SK-N-SH (cell line): ENCODE measurements at regions not wholly inside any gene's neighbourhood (a gene's known extent, or its start where the extent isn't known, plus 50 kb on each side); places are given as distances from the start of the nearest gene placed in this dataset.
A peak's percentile ranks its signal among the peaks of the same experiment; 100 is the strongest.

Experiments
- CTCF ChIA-PET: fragments of 300-600, 350-600 bp; formaldehyde crosslinking; extraction: SDS; loops from one replicate; lab custom pipeline; 2021; lab: Yijun Ruan, JAX
- POLR2A ChIA-PET: fragments of 350-600 bp; sonication (Branson Sonifier 250); formaldehyde crosslinking; extraction: SDS; loops from one replicate; lab custom pipeline; 2020; ENCODE audit warnings: antibody characterized with exemption, inconsistent platforms; lab: Yijun Ruan, JAX
- DNase-seq: peaks from one replicate; pipeline ENCODE4 v3.0.0; 2012
- H2AFZ ChIP-seq: fragments of 200-600 bp; sonication (generic); 2 replicates; pipeline ENCODE4 v1.8.1; 2016; ENCODE audit warnings: antibody characterized with exemption, mild to moderate bottlenecking, low read depth
- H3F3A ChIP-seq: fragments of 200-600 bp; sonication (generic); replicated peaks from 2 replicates; pipeline ENCODE3; 2016; ENCODE audit warnings: antibody characterized with exemption, mild to moderate bottlenecking; ENCODE audit not compliant: insufficient read depth
- H3K27ac ChIP-seq, 2 experiments: fragments of 200-500 bp in 1 of 2; fragments of 200-600 bp in 1 of 2; sonication (Bioruptor generic) in 1 of 2; sonication (generic), shearing (Covaris generic) in 1 of 2; 2 replicates each; pipeline versions ENCODE4 v1.5.1 to v1.6.1; 2014 to 2016; ENCODE audit warnings: low read depth in 2 of 2, inconsistent platforms in 1 of 2, low read length in 1 of 2, mild to moderate bottlenecking in 1 of 2, mixed read lengths in 1 of 2
- H3K27me3 ChIP-seq: fragments of 200-600 bp; sonication (generic), shearing (Covaris generic); 2 replicates; pipeline ENCODE4 v1.6.1; 2016; ENCODE audit warnings: mixed run types; ENCODE audit not compliant: insufficient read depth
- H3K36me3 ChIP-seq, 2 experiments: fragments of 200-500 bp in 1 of 2; fragments of 200-600 bp in 1 of 2; sonication (Bioruptor generic) in 1 of 2; sonication (generic) in 1 of 2; replicated peaks in 1 of 2; 2 replicates each; pipeline versions ENCODE3 to v1.5.1; 2014 to 2016; ENCODE audit warnings: low read length in 1 of 2, mild to moderate bottlenecking in 1 of 2; ENCODE audit not compliant: insufficient read depth in 2 of 2, control insufficient read depth in 1 of 2
- H3K4me1 ChIP-seq, 2 experiments: fragments of 200-500 bp in 1 of 2; fragments of 200-600 bp in 1 of 2; sonication (Bioruptor generic) in 1 of 2; sonication (generic), shearing (Covaris generic) in 1 of 2; 2 replicates each; pipeline versions ENCODE4 v1.5.1 to v1.6.1; 2014 to 2016; ENCODE audit warnings: low read depth in 1 of 2, low read length in 1 of 2, mixed run types in 1 of 2; ENCODE audit not compliant: insufficient read depth in 2 of 2, control insufficient read depth in 1 of 2
- H3K4me2 ChIP-seq: fragments of 200-600 bp; sonication (generic), shearing (Covaris generic); 2 replicates; pipeline ENCODE4 v1.6.1; 2017; ENCODE audit warnings: mixed run types
- H3K4me3 ChIP-seq, 2 experiments: fragments of 200-500 bp in 1 of 2; fragments of 200-600 bp in 1 of 2; sonication (Bioruptor generic) in 1 of 2; sonication (generic), shearing (Covaris generic) in 1 of 2; 2 replicates each; pipeline versions ENCODE4 v1.5.1 to v1.8.1; 2014 to 2016; ENCODE audit warnings: low read depth in 2 of 2, inconsistent platforms in 1 of 2, low read length in 1 of 2, mild to moderate bottlenecking in 1 of 2, mixed read lengths in 1 of 2, moderate library complexity in 1 of 2
- H3K79me2 ChIP-seq: fragments of 200-600 bp; sonication (generic); 2 replicates; pipeline ENCODE4 v1.8.1; 2017; ENCODE audit warnings: mild to moderate bottlenecking; ENCODE audit not compliant: insufficient read depth
- H3K9ac ChIP-seq: fragments of 200-600 bp; sonication (generic); 2 replicates; pipeline ENCODE4 v1.6.1; 2017; ENCODE audit warnings: mixed run types
- H3K9me2 ChIP-seq: fragments of 200-600 bp; sonication (generic); 2 replicates; pipeline ENCODE4 v1.6.1; 2017; ENCODE audit warnings: mixed run types
- H3K9me3 ChIP-seq: fragments of 200-600 bp; sonication (generic); 2 replicates; pipeline ENCODE4 v1.6.1; 2017; ENCODE audit warnings: mixed run types, mild to moderate bottlenecking, moderate library complexity
- H4K20me1 ChIP-seq: fragments of 200-600 bp; sonication (generic); 2 replicates; pipeline ENCODE4 v1.6.1; 2017; ENCODE audit warnings: mild to moderate bottlenecking, mixed run types; ENCODE audit not compliant: insufficient read depth
- ELF1 ChIP-seq: IDR thresholded peaks from 2 replicates; pipeline ENCODE4 v1.4.0; 2012
- EP300 ChIP-seq, 2 experiments: IDR thresholded peaks; 2 replicates each; pipeline versions ENCODE4 v1.4.0 to v1.6.1; 2012; ENCODE audit warnings: borderline replicate concordance in 1 of 2, low read depth in 1 of 2, low read length in 1 of 2
- EZH2phosphoT487 ChIP-seq: fragments of 200-600 bp; sonication (generic); IDR thresholded peaks from 2 replicates; pipeline ENCODE4 v1.6.1; 2017; ENCODE audit warnings: low read depth, mixed run types, mild to moderate bottlenecking, antibody characterized with exemption, moderate library complexity, borderline replicate concordance
- FOSL2 ChIP-seq: IDR thresholded peaks from 2 replicates; pipeline ENCODE4 v1.4.0; 2012; ENCODE audit warnings: low read depth, mild to moderate bottlenecking, moderate library complexity, borderline replicate concordance
- FOXJ3 ChIP-seq: sonication (generic); formaldehyde crosslinking; IDR thresholded peaks from 2 replicates; pipeline ENCODE4 v1.5.1; 2020; ENCODE audit warnings: mild to moderate bottlenecking, missing genetic modification reagents
- FOXM1 ChIP-seq: IDR thresholded peaks from 2 replicates; pipeline ENCODE4 v1.4.0; 2012; ENCODE audit warnings: low read depth, mild to moderate bottlenecking
- GABPA ChIP-seq: IDR thresholded peaks from 2 replicates; pipeline ENCODE4 v1.4.0; 2012; ENCODE audit warnings: low read depth, mild to moderate bottlenecking
- GATA2 ChIP-seq: sonication (generic); formaldehyde crosslinking; IDR thresholded peaks from 2 replicates; pipeline ENCODE4 v1.5.0; 2020; ENCODE audit warnings: mild to moderate bottlenecking, missing genetic modification reagents
- MEF2A ChIP-seq: IDR thresholded peaks from 2 replicates; pipeline ENCODE4 v1.4.0; 2012; ENCODE audit warnings: low read depth, borderline replicate concordance
- POLR2AphosphoS5 ChIP-seq: IDR thresholded peaks from 2 replicates; pipeline ENCODE4 v1.6.1; 2012; ENCODE audit warnings: low read depth, low read length
- RAD21 ChIP-seq: IDR thresholded peaks from 2 replicates; pipeline ENCODE4 v1.6.1; 2012; ENCODE audit warnings: mild to moderate bottlenecking, low read length
- RXRA ChIP-seq: IDR thresholded peaks from 2 replicates; pipeline ENCODE4 v1.4.0; 2012; ENCODE audit warnings: low read depth, mild to moderate bottlenecking, borderline replicate concordance
- SMC3 ChIP-seq: IDR thresholded peaks from 2 replicates; pipeline ENCODE4 v1.6.1; 2012; ENCODE audit warnings: low read depth, low read length, improper control_type of control experiment
- TAF1 ChIP-seq: IDR thresholded peaks from 2 replicates; pipeline ENCODE4 v1.6.1; 2012; ENCODE audit warnings: low read depth, mild to moderate bottlenecking, low read length, moderate library complexity, borderline replicate concordance
- TCF12 ChIP-seq: IDR thresholded peaks from 2 replicates; pipeline ENCODE4 v1.4.0; 2012
- TEAD4 ChIP-seq: IDR thresholded peaks from 2 replicates; pipeline ENCODE4 v1.4.0; 2012; ENCODE audit warnings: mild to moderate bottlenecking, borderline replicate concordance; ENCODE audit not compliant: insufficient read depth
- WGBS: methylation state at CpG from one replicate; pipeline ENCODE4 v1.1.6; 2017; ENCODE audit warnings: low lambda C conversion rate; 5-methylcytosine and 5-hydroxymethylcytosine counted together
- TF ChIP-seq, protein P1 (sequence below): fragments of 150-350 bp; IDR thresholded peaks from 2 replicates; pipeline ENCODE4 v1.6.1; 2016; ENCODE audit warnings: mild to moderate bottlenecking, low read depth, low read length
- TF ChIP-seq, protein P2 (sequence below): fragments of 200-600 bp; sonication (generic); IDR thresholded peaks from 2 replicates; pipeline ENCODE4 v1.6.1; 2017; ENCODE audit warnings: antibody characterized with exemption, mild to moderate bottlenecking, moderate library complexity
- TF ChIP-seq, protein P3 (sequence below): IDR thresholded peaks from 2 replicates; pipeline ENCODE4 v1.6.1; 2012; ENCODE audit warnings: mild to moderate bottlenecking, low read depth, low read length, moderate library complexity

DNA sequence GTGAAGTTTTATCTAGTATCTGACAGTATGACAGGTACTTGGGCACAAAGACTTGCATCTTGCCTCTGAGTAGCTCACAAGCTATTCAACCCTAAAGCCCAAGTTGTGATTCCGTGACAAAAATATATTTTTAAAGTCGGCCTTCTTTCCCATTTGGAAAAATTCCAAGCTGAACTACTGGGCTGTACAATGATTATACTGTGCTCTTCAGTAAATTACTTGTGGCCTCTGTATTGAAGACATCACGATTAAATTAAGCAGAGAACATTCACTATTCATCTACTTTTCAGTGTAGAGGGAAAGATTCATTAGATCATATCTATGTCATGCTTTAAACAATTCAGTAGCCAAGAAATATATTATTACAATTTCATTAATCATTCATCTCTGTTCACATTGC, 282.2 kb downstream of the CDH2 start:
- no peak overlapping the region for H3K27ac ChIP-seq
- H3K9ac ChIP-seq = no peak overlapping the region
- ChIA-PET POLR2A (no interaction called here), CTCF (no interaction called here)
- H3K4me3 ChIP-seq = no peak overlapping the region
- H3K4me2 ChIP-seq = no peak overlapping the region
- no peaks in the 10 kb centered on the region for H3F3A ChIP-seq
- no peaks in the 10 kb centered on the region for H3K27me3 ChIP-seq
- H3K9me3 ChIP-seq = no peaks in the 10 kb centered on the region
- TF ChIP-seq MEF2A (no peak), FOXM1 (no peak), FOSL2 (no peak), ELF1 (no peak), POLR2AphosphoS5 (no peak), FOXJ3 (CRISPR knock-in tag) (no peak), GABPA (no peak)
- TF ChIP-seq, protein P1, sequence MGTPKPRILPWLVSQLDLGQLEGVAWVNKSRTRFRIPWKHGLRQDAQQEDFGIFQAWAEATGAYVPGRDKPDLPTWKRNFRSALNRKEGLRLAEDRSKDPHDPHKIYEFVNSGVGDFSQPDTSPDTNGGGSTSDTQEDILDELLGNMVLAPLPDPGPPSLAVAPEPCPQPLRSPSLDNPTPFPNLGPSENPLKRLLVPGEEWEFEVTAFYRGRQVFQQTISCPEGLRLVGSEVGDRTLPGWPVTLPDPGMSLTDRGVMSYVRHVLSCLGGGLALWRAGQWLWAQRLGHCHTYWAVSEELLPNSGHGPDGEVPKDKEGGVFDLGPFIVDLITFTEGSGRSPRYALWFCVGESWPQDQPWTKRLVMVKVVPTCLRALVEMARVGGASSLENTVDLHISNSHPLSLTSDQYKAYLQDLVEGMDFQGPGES = no peak
- H3K9me2 ChIP-seq = no peaks in the 10 kb centered on the region; the same call in 1 of the 2 replicates
- H2AFZ ChIP-seq = no peak overlapping the region
- no peaks in the 10 kb centered on the region for H3K4me1 ChIP-seq
- no peaks in the 10 kb centered on the region for H4K20me1 ChIP-seq
- WGBS = 52% methylated on average over 3 of the region's 3 CpGs
- no peaks in the 10 kb centered on the region for H3K79me2 ChIP-seq
- no peaks in the 10 kb centered on the region for H3K36me3 ChIP-seq
- DNase-seq = no peak

DNA sequence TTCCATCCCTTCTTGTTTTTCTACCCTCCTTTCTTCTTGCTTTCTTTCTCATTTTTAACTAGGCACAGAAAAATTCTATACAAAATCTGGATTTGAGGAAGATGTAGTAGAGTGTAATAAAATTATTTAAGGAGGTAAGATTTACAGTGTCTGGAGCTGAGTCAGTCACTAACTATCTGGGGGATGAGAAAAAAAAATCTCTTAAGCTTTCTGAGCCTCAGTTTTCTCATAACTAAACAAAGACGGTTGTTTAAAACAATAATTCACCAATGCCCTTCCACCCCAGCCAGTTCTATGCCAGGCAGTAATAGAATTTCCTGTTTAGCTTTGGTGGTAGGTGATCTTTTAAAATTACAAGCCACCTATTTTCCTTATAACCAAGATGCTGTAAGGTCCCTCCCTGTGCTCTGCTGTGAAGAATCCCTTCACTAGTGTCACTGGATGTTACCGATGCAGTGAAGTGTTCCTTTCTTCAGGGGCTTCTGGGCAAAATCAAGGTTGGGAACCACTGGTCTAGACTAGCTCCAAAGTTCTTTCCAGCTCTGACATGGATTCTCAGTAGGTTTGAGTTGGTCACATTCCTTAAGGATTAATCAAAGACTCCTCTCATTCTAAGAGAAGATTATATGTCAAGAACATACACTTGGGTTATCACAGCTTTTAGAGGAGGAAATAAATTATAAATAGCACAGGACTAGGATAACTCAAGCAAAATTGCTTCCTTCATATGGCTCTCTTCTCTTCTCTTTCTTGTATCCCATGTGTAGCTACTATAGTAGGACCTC, 289.0 kb downstream of the CDH2 start:
- Histone ChIP-seq H2AFZ (peak overlapping the region; percentile 43; the same call in 1 of the 2 replicates), H3K27me3 (no peaks in the 10 kb centered on the region)
- TF ChIP-seq RAD21 = no peak
- no peak for TF ChIP-seq EP300 (IDR thresholded peaks at IDR 0.05; ENCODE audit: borderline replicate concordance in 1 of 2, low read depth in 1 of 2, low read length in 1 of 2)
- no peak for TF ChIP-seq FOXJ3 (CRISPR knock-in tag)
- TF ChIP-seq, protein P2, sequence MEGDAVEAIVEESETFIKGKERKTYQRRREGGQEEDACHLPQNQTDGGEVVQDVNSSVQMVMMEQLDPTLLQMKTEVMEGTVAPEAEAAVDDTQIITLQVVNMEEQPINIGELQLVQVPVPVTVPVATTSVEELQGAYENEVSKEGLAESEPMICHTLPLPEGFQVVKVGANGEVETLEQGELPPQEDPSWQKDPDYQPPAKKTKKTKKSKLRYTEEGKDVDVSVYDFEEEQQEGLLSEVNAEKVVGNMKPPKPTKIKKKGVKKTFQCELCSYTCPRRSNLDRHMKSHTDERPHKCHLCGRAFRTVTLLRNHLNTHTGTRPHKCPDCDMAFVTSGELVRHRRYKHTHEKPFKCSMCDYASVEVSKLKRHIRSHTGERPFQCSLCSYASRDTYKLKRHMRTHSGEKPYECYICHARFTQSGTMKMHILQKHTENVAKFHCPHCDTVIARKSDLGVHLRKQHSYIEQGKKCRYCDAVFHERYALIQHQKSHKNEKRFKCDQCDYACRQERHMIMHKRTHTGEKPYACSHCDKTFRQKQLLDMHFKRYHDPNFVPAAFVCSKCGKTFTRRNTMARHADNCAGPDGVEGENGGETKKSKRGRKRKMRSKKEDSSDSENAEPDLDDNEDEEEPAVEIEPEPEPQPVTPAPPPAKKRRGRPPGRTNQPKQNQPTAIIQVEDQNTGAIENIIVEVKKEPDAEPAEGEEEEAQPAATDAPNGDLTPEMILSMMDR = no peak
- no peak for TF ChIP-seq RXRA
- no peak for TF ChIP-seq TCF12
- TF ChIP-seq TEAD4 = no peak
- TF ChIP-seq MEF2A = no peak
- no peak for TF ChIP-seq EZH2phosphoT487
- no peak for TF ChIP-seq GATA2 (CRISPR knock-in tag)
- no peak for TF ChIP-seq FOXM1
- no peak for TF ChIP-seq SMC3
- TF ChIP-seq, protein P3, sequence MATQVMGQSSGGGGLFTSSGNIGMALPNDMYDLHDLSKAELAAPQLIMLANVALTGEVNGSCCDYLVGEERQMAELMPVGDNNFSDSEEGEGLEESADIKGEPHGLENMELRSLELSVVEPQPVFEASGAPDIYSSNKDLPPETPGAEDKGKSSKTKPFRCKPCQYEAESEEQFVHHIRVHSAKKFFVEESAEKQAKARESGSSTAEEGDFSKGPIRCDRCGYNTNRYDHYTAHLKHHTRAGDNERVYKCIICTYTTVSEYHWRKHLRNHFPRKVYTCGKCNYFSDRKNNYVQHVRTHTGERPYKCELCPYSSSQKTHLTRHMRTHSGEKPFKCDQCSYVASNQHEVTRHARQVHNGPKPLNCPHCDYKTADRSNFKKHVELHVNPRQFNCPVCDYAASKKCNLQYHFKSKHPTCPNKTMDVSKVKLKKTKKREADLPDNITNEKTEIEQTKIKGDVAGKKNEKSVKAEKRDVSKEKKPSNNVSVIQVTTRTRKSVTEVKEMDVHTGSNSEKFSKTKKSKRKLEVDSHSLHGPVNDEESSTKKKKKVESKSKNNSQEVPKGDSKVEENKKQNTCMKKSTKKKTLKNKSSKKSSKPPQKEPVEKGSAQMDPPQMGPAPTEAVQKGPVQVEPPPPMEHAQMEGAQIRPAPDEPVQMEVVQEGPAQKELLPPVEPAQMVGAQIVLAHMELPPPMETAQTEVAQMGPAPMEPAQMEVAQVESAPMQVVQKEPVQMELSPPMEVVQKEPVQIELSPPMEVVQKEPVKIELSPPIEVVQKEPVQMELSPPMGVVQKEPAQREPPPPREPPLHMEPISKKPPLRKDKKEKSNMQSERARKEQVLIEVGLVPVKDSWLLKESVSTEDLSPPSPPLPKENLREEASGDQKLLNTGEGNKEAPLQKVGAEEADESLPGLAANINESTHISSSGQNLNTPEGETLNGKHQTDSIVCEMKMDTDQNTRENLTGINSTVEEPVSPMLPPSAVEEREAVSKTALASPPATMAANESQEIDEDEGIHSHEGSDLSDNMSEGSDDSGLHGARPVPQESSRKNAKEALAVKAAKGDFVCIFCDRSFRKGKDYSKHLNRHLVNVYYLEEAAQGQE = no peak
- no peak for TF ChIP-seq TAF1
- TF ChIP-seq, all 33 proteins: peak for 0
- no peaks in the 10 kb centered on the region for H4K20me1 ChIP-seq
- no peaks in the 10 kb centered on the region for H3K9me3 ChIP-seq
- ChIA-PET POLR2A (no interaction called here), CTCF (interaction anchor here (1.0 kb wide), 1 partner anchor 290 kb away, joined by 3 read pairs; no protein-coding TSS in a partner anchor)
- H3K4me2 ChIP-seq = peak overlapping the region; percentile 32; the same call in 1 of the 2 replicates
- H3K27ac ChIP-seq = peak overlapping the region in 1 of 2 experiments; percentile 76; a peak in 3 of 4 replicates
- WGBS = 22% methylated on average over 2 of the region's 2 CpGs
- H3K4me1 ChIP-seq = peaks cover 0 to 5% of the 10 kb centered on the region in 2 experiments; a peak in 1 of 4 replicates
- no peak for DNase-seq
- no peaks in the 10 kb centered on the region for H3K36me3 ChIP-seq
- peaks cover 12% of the 10 kb centered on the region for H3F3A ChIP-seq
- no peaks in the 10 kb centered on the region for H3K79me2 ChIP-seq
- H3K9ac ChIP-seq = no peak overlapping the region
- H3K9me2 ChIP-seq = no peaks in the 10 kb centered on the region
- no peak overlapping the region; a peak in 1 of 4 replicates for H3K4me3 ChIP-seq
